ENCODE measurements at regions not wholly inside any gene's neighbourhood (a gene's known extent, or its start where the extent isn't known, plus 50 kb on each side); places are given as distances from the start of the nearest gene placed in this dataset.

GRCh38 chr3:154758109-154758868 is 321.8 kb upstream of the MME start:
- no peaks in the 10 kb centered on the region for H3K4me1 ChIP-seq (ENCODE audit: control insufficient read depth, low read depth, low read length)
- H3K36me3 ChIP-seq (ENCODE audit: control insufficient read depth, low read depth, low read length), result no peaks in the 10 kb centered on the region
- no peak overlapping the region for H3K4me3 ChIP-seq (ENCODE audit: low read length)
- no peaks in the 10 kb centered on the region for H3K9me3 ChIP-seq (ENCODE audit: control insufficient read depth, low read depth, low read length)
- H3K9ac ChIP-seq (ENCODE audit: low read length), result no peak overlapping the region
- H3K27me3 ChIP-seq (ENCODE audit: control insufficient read depth, insufficient read depth, low read length), result no peaks in the 10 kb centered on the region
- H3K27ac ChIP-seq (ENCODE audit: low read length), result no peak overlapping the region

- Histone ChIP-seq H3K27ac (ENCODE audit: low read length) (no peak overlapping the region), H3K9me3 (ENCODE audit: control insufficient read depth, low read depth, low read length) (no peaks in the 10 kb centered on the region), H3K4me3 (ENCODE audit: low read length) (no peak overlapping the region), H3K36me3 (ENCODE audit: control insufficient read depth, low read depth, low read length) (no peaks in the 10 kb centered on the region), H3K9ac (ENCODE audit: low read length) (no peak overlapping the region), H3K27me3 (ENCODE audit: control insufficient read depth, insufficient read depth, low read length) (no peaks in the 10 kb centered on the region), H3K4me1 (ENCODE audit: control insufficient read depth, low read depth, low read length) (no peaks in the 10 kb centered on the region)
Observed at GRCh38 chr3:154753101-154753500, 323.1 kb upstream of the GPR149 start.

GRCh38 chr3:154749514-154749913 is 319.5 kb upstream of the GPR149 start:
- H3K36me3 ChIP-seq (ENCODE audit: control insufficient read depth, low read depth, low read length), result no peaks in the 10 kb centered on the region
- no peaks in the 10 kb centered on the region for H3K27me3 ChIP-seq (ENCODE audit: control insufficient read depth, insufficient read depth, low read length)
- no peak overlapping the region for H3K9ac ChIP-seq (ENCODE audit: low read length)
- no peaks in the 10 kb centered on the region for H3K4me1 ChIP-seq (ENCODE audit: control insufficient read depth, low read depth, low read length)
- no peaks in the 10 kb centered on the region for H3K9me3 ChIP-seq (ENCODE audit: control insufficient read depth, low read depth, low read length)
- no peak overlapping the region for H3K4me3 ChIP-seq (ENCODE audit: low read length)
- no peak overlapping the region for H3K27ac ChIP-seq (ENCODE audit: low read length)

GRCh38 chr3:154745929-154746328 is 315.9 kb upstream of the GPR149 start:
- no peaks in the 10 kb centered on the region for H3K4me1 ChIP-seq (ENCODE audit: control insufficient read depth, low read depth, low read length)
- H3K4me3 ChIP-seq (ENCODE audit: low read length), result no peak overlapping the region
- no peaks in the 10 kb centered on the region for H3K36me3 ChIP-seq (ENCODE audit: control insufficient read depth, low read depth, low read length)
- H3K27me3 ChIP-seq (ENCODE audit: control insufficient read depth, insufficient read depth, low read length), result no peaks in the 10 kb centered on the region
- H3K27ac ChIP-seq (ENCODE audit: low read length), result no peak overlapping the region
- no peak overlapping the region for H3K9ac ChIP-seq (ENCODE audit: low read length)
- no peaks in the 10 kb centered on the region for H3K9me3 ChIP-seq (ENCODE audit: control insufficient read depth, low read depth, low read length)

GRCh38 chr3:154745122-154745521 is 315.1 kb upstream of the GPR149 start:
- no peak overlapping the region for H3K4me3 ChIP-seq (ENCODE audit: low read length)
- H3K27ac ChIP-seq (ENCODE audit: low read length), result no peak overlapping the region
- no peaks in the 10 kb centered on the region for H3K27me3 ChIP-seq (ENCODE audit: control insufficient read depth, insufficient read depth, low read length)
- no peak overlapping the region for H3K9ac ChIP-seq (ENCODE audit: low read length)
- H3K9me3 ChIP-seq (ENCODE audit: control insufficient read depth, low read depth, low read length), result no peaks in the 10 kb centered on the region
- no peaks in the 10 kb centered on the region for H3K4me1 ChIP-seq (ENCODE audit: control insufficient read depth, low read depth, low read length)
- no peaks in the 10 kb centered on the region for H3K36me3 ChIP-seq (ENCODE audit: control insufficient read depth, low read depth, low read length)

- no peaks in the 10 kb centered on the region for H3K36me3 ChIP-seq (ENCODE audit: control insufficient read depth, low read depth, low read length)
- no peak overlapping the region for H3K9ac ChIP-seq (ENCODE audit: low read length)
- no peak overlapping the region for H3K4me3 ChIP-seq (ENCODE audit: low read length)
- no peaks in the 10 kb centered on the region for H3K4me1 ChIP-seq (ENCODE audit: control insufficient read depth, low read depth, low read length)
- no peak overlapping the region for H3K27ac ChIP-seq (ENCODE audit: low read length)
- H3K9me3 ChIP-seq (ENCODE audit: control insufficient read depth, low read depth, low read length), result no peaks in the 10 kb centered on the region
- H3K27me3 ChIP-seq (ENCODE audit: control insufficient read depth, insufficient read depth, low read length), result no peaks in the 10 kb centered on the region
Observed at GRCh38 chr3:154743418-154743817, 313.4 kb upstream of the GPR149 start.

- Histone ChIP-seq H3K36me3 (ENCODE audit: control insufficient read depth, low read depth, low read length) (no peaks in the 10 kb centered on the region), H3K4me1 (ENCODE audit: control insufficient read depth, low read depth, low read length) (no peaks in the 10 kb centered on the region), H3K9me3 (ENCODE audit: control insufficient read depth, low read depth, low read length) (no peaks in the 10 kb centered on the region), H3K4me3 (ENCODE audit: low read length) (no peak overlapping the region), H3K27ac (ENCODE audit: low read length) (no peak overlapping the region), H3K27me3 (ENCODE audit: control insufficient read depth, insufficient read depth, low read length) (no peaks in the 10 kb centered on the region), H3K9ac (ENCODE audit: low read length) (no peak overlapping the region)
Observed at GRCh38 chr3:154734468-154734867, 304.5 kb upstream of the GPR149 start.

GRCh38 chr3:154730186-154730585 is 300.2 kb upstream of the GPR149 start:
- no peak overlapping the region for H3K27ac ChIP-seq (ENCODE audit: low read length)

GRCh38 chr3:154729741-154730140 is 299.8 kb upstream of the GPR149 start:
- Histone ChIP-seq H3K4me3 (ENCODE audit: low read length) (no peak overlapping the region), H3K4me1 (ENCODE audit: control insufficient read depth, low read depth, low read length) (no peaks in the 10 kb centered on the region), H3K27ac (ENCODE audit: low read length) (no peak overlapping the region), H3K36me3 (ENCODE audit: control insufficient read depth, low read depth, low read length) (no peaks in the 10 kb centered on the region), H3K9ac (ENCODE audit: low read length) (no peak overlapping the region), H3K27me3 (ENCODE audit: control insufficient read depth, insufficient read depth, low read length) (no peaks in the 10 kb centered on the region), H3K9me3 (ENCODE audit: control insufficient read depth, low read depth, low read length) (no peaks in the 10 kb centered on the region)

More at GRCh38 chr3:154730186-154730585, 300.2 kb upstream of the GPR149 start:
- Histone ChIP-seq H3K4me1 (ENCODE audit: control insufficient read depth, low read depth, low read length) (no peaks in the 10 kb centered on the region), H3K4me3 (ENCODE audit: low read length) (no peak overlapping the region), H3K9me3 (ENCODE audit: control insufficient read depth, low read depth, low read length) (no peaks in the 10 kb centered on the region), H3K36me3 (ENCODE audit: control insufficient read depth, low read depth, low read length) (no peaks in the 10 kb centered on the region), H3K9ac (ENCODE audit: low read length) (no peak overlapping the region), H3K27me3 (ENCODE audit: control insufficient read depth, insufficient read depth, low read length) (no peaks in the 10 kb centered on the region)

GRCh38 chr3:154728285-154728684 is 298.3 kb upstream of the GPR149 start:
- H3K4me1 ChIP-seq (ENCODE audit: control insufficient read depth, low read depth, low read length), result no peaks in the 10 kb centered on the region
- H3K36me3 ChIP-seq (ENCODE audit: control insufficient read depth, low read depth, low read length), result no peaks in the 10 kb centered on the region
- H3K4me3 ChIP-seq (ENCODE audit: low read length), result no peak overlapping the region
- no peak overlapping the region for H3K9ac ChIP-seq (ENCODE audit: low read length)
- no peaks in the 10 kb centered on the region for H3K9me3 ChIP-seq (ENCODE audit: control insufficient read depth, low read depth, low read length)
- no peaks in the 10 kb centered on the region for H3K27me3 ChIP-seq (ENCODE audit: control insufficient read depth, insufficient read depth, low read length)
- no peak overlapping the region for H3K27ac ChIP-seq (ENCODE audit: low read length)

GRCh38 chr3:154720921-154721320 is 290.9 kb upstream of the GPR149 start:
- Histone ChIP-seq H3K27ac (ENCODE audit: low read length) (no peak overlapping the region), H3K36me3 (ENCODE audit: control insufficient read depth, low read depth, low read length) (no peaks in the 10 kb centered on the region), H3K9me3 (ENCODE audit: control insufficient read depth, low read depth, low read length) (no peaks in the 10 kb centered on the region), H3K4me3 (ENCODE audit: low read length) (no peak overlapping the region), H3K4me1 (ENCODE audit: control insufficient read depth, low read depth, low read length) (no peaks in the 10 kb centered on the region), H3K9ac (ENCODE audit: low read length) (no peak overlapping the region), H3K27me3 (ENCODE audit: control insufficient read depth, insufficient read depth, low read length) (no peaks in the 10 kb centered on the region)

GRCh38 chr3:154718053-154718452 is 288.1 kb upstream of the GPR149 start:
- Histone ChIP-seq H3K9me3 (ENCODE audit: control insufficient read depth, low read depth, low read length) (no peaks in the 10 kb centered on the region), H3K27me3 (ENCODE audit: control insufficient read depth, insufficient read depth, low read length) (no peaks in the 10 kb centered on the region), H3K9ac (ENCODE audit: low read length) (no peak overlapping the region), H3K4me3 (ENCODE audit: low read length) (no peak overlapping the region), H3K27ac (ENCODE audit: low read length) (no peak overlapping the region), H3K4me1 (ENCODE audit: control insufficient read depth, low read depth, low read length) (no peaks in the 10 kb centered on the region), H3K36me3 (ENCODE audit: control insufficient read depth, low read depth, low read length) (no peaks in the 10 kb centered on the region)

Data from iPS-18a (cell line).